Mesothelial cell of epicardium (in vitro differentiated cells): ENCODE measurements at regions not wholly inside any gene's neighbourhood (a gene's known extent, or its start where the extent isn't known, plus 50 kb on each side); places are given as distances from the start of the nearest gene placed in this dataset.

ENCODE experiments used
- DNase-seq, 2 experiments: peaks; one replicate each; pipeline ENCODE4 v3.0.0; 2021; ENCODE audit warnings: low spot score in 2 of 2; ENCODE audit not compliant: unreplicated experiment in 2 of 2
- H3K27ac Mint-ChIP-seq: 2 replicates; pipeline ENCODE4 v1.8.0; 2021; ENCODE audit warnings: mixed read lengths
- H3K27me3 Mint-ChIP-seq: 2 replicates; pipeline ENCODE4 v1.8.0; 2021; ENCODE audit warnings: low read depth, mixed read lengths
- H3K36me3 Mint-ChIP-seq: 2 replicates; pipeline ENCODE4 v1.8.0; 2021; ENCODE audit warnings: mixed read lengths
- H3K4me1 Mint-ChIP-seq: 2 replicates; pipeline ENCODE4 v1.8.0; 2021; ENCODE audit warnings: mixed read lengths
- H3K4me3 Mint-ChIP-seq: 2 replicates; pipeline ENCODE4 v1.8.0; 2021; ENCODE audit warnings: mild to moderate bottlenecking, moderate library complexity, mixed read lengths
- H3K9me3 Mint-ChIP-seq: 2 replicates; pipeline ENCODE4 v1.8.0; 2021; ENCODE audit warnings: mixed read lengths
- CTCF ChIP-seq: fragments of 200-600 bp; sonication (generic); IDR thresholded peaks from one replicate; pipeline ENCODE4 v1.5.0; 2021; ENCODE audit warnings: antibody characterized with exemption; ENCODE audit not compliant: unreplicated experiment

- Mint-ChIP-seq H3K27me3 (peaks cover 1% of the 10 kb centered on the region), H3K9me3 (peaks cover 6% of the 10 kb centered on the region), H3K4me1 (peaks cover 27% of the 10 kb centered on the region), H3K36me3 (no peaks in the 10 kb centered on the region), H3K4me3 (no peak overlapping the region), H3K27ac (no peak overlapping the region)
- no peak for TF ChIP-seq CTCF
- no peak for DNase-seq
These were observed 338.9 kb downstream of the QKI start for GRCh38 chr6:163753430-163753829.

- TF ChIP-seq CTCF, result no peak
- no peak overlapping the region for H3K27ac Mint-ChIP-seq
These were observed 337.9 kb downstream of the QKI start for GRCh38 chr6:163752446-163752845.

GRCh38 chr6:163751032-163751525, 336.6 kb downstream of the QKI start:
- Mint-ChIP-seq H3K4me1 (peaks cover 37% of the 10 kb centered on the region), H3K9me3 (peaks cover 6% of the 10 kb centered on the region), H3K4me3 (no peak overlapping the region), H3K27me3 (peaks cover 1% of the 10 kb centered on the region), H3K36me3 (no peaks in the 10 kb centered on the region), H3K27ac (no peak overlapping the region)
- no peak for DNase-seq
- no peak for TF ChIP-seq CTCF

More at GRCh38 chr6:163752446-163752845, 337.9 kb downstream of the QKI start:
- Mint-ChIP-seq H3K4me3 (no peak overlapping the region), H3K4me1 (peaks cover 28% of the 10 kb centered on the region), H3K9me3 (peaks cover 6% of the 10 kb centered on the region), H3K36me3 (no peaks in the 10 kb centered on the region), H3K27me3 (peaks cover 1% of the 10 kb centered on the region)
- no peak for DNase-seq

- TF ChIP-seq CTCF, result no peak
- no peak overlapping the region for H3K27ac Mint-ChIP-seq
These were observed 336.0 kb downstream of the QKI start for GRCh38 chr6:163750431-163751031.

GRCh38 chr6:163748886-163749285, 334.4 kb downstream of the QKI start:
- TF ChIP-seq CTCF, result no peak
- Mint-ChIP-seq H3K27ac (no peak overlapping the region), H3K4me1 (peaks cover 49% of the 10 kb centered on the region), H3K4me3 (no peak overlapping the region), H3K9me3 (no peaks in the 10 kb centered on the region), H3K27me3 (peaks cover 1% of the 10 kb centered on the region), H3K36me3 (no peaks in the 10 kb centered on the region)
- no peak for DNase-seq

More at GRCh38 chr6:163750431-163751031, 336.0 kb downstream of the QKI start:
- Mint-ChIP-seq H3K4me3 (no peak overlapping the region), H3K9me3 (peaks cover 6% of the 10 kb centered on the region), H3K4me1 (peaks cover 42% of the 10 kb centered on the region), H3K36me3 (no peaks in the 10 kb centered on the region), H3K27me3 (peaks cover 1% of the 10 kb centered on the region)
- DNase-seq, result no peak
